ENCODE measurements at regions not wholly inside any gene's neighbourhood (a gene's known extent, or its start where the extent isn't known, plus 50 kb on each side); places are given as distances from the start of the nearest gene placed in this dataset.

DNA sequence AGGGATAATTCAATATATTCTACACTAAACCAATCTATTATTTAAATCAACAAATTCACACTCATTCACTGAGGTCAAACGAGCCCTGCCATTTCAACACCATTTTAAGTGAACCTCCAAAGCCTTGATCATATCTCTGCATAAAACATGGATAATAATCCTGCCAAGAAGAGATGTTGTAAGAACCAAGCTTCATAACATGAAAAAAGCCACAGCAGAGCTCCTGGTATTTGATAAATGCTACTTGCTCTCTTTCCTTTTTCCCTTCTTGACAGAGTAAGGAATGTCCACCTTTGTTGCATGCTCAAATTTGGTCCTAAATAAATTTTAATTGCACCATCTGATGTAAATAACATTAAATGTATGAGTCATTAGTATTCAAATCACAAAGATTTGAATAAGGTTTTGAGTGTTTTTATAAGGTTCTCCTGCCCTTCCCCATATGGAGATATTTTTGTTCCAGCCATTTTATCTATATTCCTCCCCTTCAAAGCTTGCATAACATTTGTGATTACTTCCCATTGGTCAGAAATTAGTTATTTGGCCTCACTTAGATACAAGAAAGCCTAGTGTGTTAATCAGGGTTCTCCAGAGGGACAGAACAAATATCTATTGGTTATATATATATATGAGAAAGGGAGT is 318.8 kb downstream of the RND3 start:
- no peak for DNase-seq (ENCODE audit: low spot score)
- Mint-ChIP-seq H3K27ac (no peak overlapping the region), H3K4me1 (ENCODE audit: low read depth) (peaks cover 2% of the 10 kb centered on the region), H3K27me3 (ENCODE audit: low read depth) (no peaks in the 10 kb centered on the region), H3K9me3 (no peaks in the 10 kb centered on the region), H3K36me3 (ENCODE audit: low read depth) (no peaks in the 10 kb centered on the region), H3K4me3 (ENCODE audit: low read depth) (no peak overlapping the region)
- intact Hi-C loops (cut with micrococcal nuclease) = loop anchor here (10.0 kb wide), 1 partner anchor 574 kb away; no protein-coding TSS in a partner anchor

DNA sequence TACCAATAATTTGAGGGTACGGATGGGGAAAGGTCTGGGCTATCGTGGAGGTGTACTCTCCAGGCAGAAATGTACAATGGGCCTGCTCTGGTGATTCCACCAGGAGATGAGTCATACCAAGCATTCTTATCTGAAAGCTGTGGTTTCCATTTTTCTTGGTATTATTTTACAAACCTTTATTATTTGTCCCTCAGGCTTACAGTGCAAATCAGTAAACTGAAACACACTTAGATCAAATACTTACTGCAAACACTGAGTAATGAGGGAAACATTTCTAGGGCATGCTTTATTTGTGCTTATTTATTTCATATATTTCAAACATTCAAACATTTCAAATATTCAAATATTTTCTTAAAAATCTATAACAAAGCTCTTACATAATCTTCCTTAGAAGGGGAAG is 319.8 kb downstream of the RND3 start:
- no peak overlapping the region for H3K4me3 Mint-ChIP-seq (ENCODE audit: low read depth)
- H3K36me3 Mint-ChIP-seq (ENCODE audit: low read depth) = no peaks in the 10 kb centered on the region
- no peak overlapping the region for H3K27ac Mint-ChIP-seq
- no peaks in the 10 kb centered on the region for H3K27me3 Mint-ChIP-seq (ENCODE audit: low read depth)
- intact Hi-C loops (cut with micrococcal nuclease) = loop anchor here (10.0 kb wide), 1 partner anchor 573 kb away; no protein-coding TSS in a partner anchor
- no peak for DNase-seq (ENCODE audit: low spot score)
- H3K4me1 Mint-ChIP-seq (ENCODE audit: low read depth) = peaks cover 2% of the 10 kb centered on the region
- no peaks in the 10 kb centered on the region for H3K9me3 Mint-ChIP-seq

GRCh38 chr2:150166313-150167051 is 321.0 kb downstream of the RND3 start:
- intact Hi-C loops (cut with micrococcal nuclease) = loop anchor here (10.0 kb wide), 1 partner anchor 572 kb away; no protein-coding TSS in a partner anchor
- Mint-ChIP-seq H3K36me3 (ENCODE audit: low read depth) (no peaks in the 10 kb centered on the region), H3K27ac (no peak overlapping the region), H3K27me3 (ENCODE audit: low read depth) (no peaks in the 10 kb centered on the region), H3K4me3 (ENCODE audit: low read depth) (no peak overlapping the region), H3K4me1 (ENCODE audit: low read depth) (peaks cover 2% of the 10 kb centered on the region), H3K9me3 (no peaks in the 10 kb centered on the region)
- DNase-seq (ENCODE audit: low spot score) = no peak

DNA sequence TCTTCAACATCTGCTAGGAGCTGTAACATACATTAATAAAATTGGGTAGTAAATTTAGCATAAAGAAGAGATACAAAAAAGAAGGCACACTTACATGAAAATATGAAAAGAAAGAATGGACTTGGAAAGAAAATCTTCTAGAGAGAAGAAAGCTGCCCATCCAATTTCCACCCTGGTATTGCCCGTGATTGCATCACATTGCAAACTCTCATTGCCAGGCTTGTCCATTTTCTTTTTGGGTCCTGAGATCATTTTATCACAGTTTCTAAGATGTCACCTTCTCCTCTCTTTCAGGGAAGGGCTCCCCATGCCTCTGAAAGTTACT is 321.5 kb downstream of the RND3 start:
- H3K27me3 Mint-ChIP-seq (ENCODE audit: low read depth) = no peaks in the 10 kb centered on the region
- H3K4me3 Mint-ChIP-seq (ENCODE audit: low read depth) = no peak overlapping the region
- DNase-seq (ENCODE audit: low spot score) = no peak
- no peaks in the 10 kb centered on the region for H3K36me3 Mint-ChIP-seq (ENCODE audit: low read depth)
- no peak overlapping the region for H3K27ac Mint-ChIP-seq
- H3K4me1 Mint-ChIP-seq (ENCODE audit: low read depth) = peaks cover 2% of the 10 kb centered on the region
- intact Hi-C loops (cut with micrococcal nuclease) = loop anchor here (10.0 kb wide), 1 partner anchor 571 kb away; no protein-coding TSS in a partner anchor
- H3K9me3 Mint-ChIP-seq = no peaks in the 10 kb centered on the region

DNA sequence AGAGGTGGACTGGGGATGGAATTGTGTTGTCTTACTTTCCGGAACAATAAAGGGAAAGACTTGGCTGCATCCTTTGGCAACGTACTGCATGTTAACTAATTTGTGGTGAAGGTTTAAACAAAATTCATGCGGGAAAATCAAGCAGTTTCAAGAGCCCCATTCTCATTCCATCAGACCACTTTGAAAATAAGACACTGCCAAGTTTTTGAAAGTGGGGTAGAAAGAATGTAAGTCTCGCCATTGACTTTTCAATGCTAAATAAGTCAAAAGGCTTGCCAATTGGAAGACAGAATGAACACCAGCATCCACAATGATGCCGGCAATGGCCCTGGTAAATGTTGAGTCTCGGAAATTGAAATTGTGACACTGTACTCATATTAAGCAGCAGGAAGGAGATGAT is 322.0 kb downstream of the RND3 start:
- intact Hi-C loops (cut with micrococcal nuclease) = loop anchor here (10.0 kb wide), 1 partner anchor 571 kb away; no protein-coding TSS in a partner anchor

GRCh38 chr2:150162241-150162942 is 325.1 kb downstream of the RND3 start:
- no peaks in the 10 kb centered on the region for H3K4me1 Mint-ChIP-seq (ENCODE audit: low read depth)
- no peak overlapping the region for H3K4me3 Mint-ChIP-seq (ENCODE audit: low read depth)
- no peak overlapping the region for H3K27ac Mint-ChIP-seq
- H3K9me3 Mint-ChIP-seq = no peaks in the 10 kb centered on the region
- DNase-seq (ENCODE audit: low spot score) = no peak
- intact Hi-C loops (cut with micrococcal nuclease) = loop anchor here (10.0 kb wide), 1 partner anchor 568 kb away; no protein-coding TSS in a partner anchor
- H3K36me3 Mint-ChIP-seq (ENCODE audit: low read depth) = no peaks in the 10 kb centered on the region
- H3K27me3 Mint-ChIP-seq (ENCODE audit: low read depth) = no peaks in the 10 kb centered on the region

More for the DNA sequence above, 322.0 kb downstream of the RND3 start:
- H3K4me3 Mint-ChIP-seq (ENCODE audit: low read depth) = no peak overlapping the region
- no peaks in the 10 kb centered on the region for H3K36me3 Mint-ChIP-seq (ENCODE audit: low read depth)
- H3K27me3 Mint-ChIP-seq (ENCODE audit: low read depth) = no peaks in the 10 kb centered on the region
- peaks cover 2% of the 10 kb centered on the region for H3K4me1 Mint-ChIP-seq (ENCODE audit: low read depth)
- no peak overlapping the region for H3K27ac Mint-ChIP-seq
- no peak for DNase-seq (ENCODE audit: low spot score)
- no peaks in the 10 kb centered on the region for H3K9me3 Mint-ChIP-seq

- Mint-ChIP-seq H3K4me1 (ENCODE audit: low read depth) (no peaks in the 10 kb centered on the region), H3K27ac (no peak overlapping the region), H3K27me3 (ENCODE audit: low read depth) (no peaks in the 10 kb centered on the region), H3K9me3 (no peaks in the 10 kb centered on the region), H3K4me3 (ENCODE audit: low read depth) (no peak overlapping the region), H3K36me3 (ENCODE audit: low read depth) (no peaks in the 10 kb centered on the region)
- intact Hi-C loops (cut with micrococcal nuclease) = loop anchor here (10.0 kb wide), 1 partner anchor 565 kb away; no protein-coding TSS in a partner anchor
- no peak for DNase-seq (ENCODE audit: low spot score)
Measured at GRCh38 chr2:150160058-150160457, 327.4 kb downstream of the RND3 start.

- Mint-ChIP-seq H3K4me1 (ENCODE audit: low read depth) (no peaks in the 10 kb centered on the region), H3K36me3 (ENCODE audit: low read depth) (no peaks in the 10 kb centered on the region)
- DNase-seq (ENCODE audit: low spot score) = no peak
Measured at GRCh38 chr2:150159300-150159699, 328.2 kb downstream of the RND3 start.

DNA sequence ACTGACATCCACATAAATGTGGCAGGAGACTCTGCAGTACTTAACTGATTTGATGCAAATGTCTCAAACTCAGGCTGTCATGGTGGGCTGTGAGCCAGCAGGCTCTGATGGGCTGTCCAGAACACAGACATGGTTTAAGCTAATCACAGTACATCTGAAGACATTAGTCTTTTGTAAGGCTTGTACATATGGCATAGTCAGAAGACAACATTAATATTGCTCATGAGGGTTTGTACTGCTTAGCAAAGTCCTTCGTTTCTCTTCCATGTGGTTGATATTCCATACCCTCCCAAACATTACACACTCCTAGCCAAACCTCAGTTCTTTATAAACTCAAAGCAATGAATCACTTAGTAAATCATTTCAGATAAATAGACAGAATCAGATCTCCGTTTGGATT is 330.6 kb downstream of the RND3 start:
- H3K27ac Mint-ChIP-seq = no peak overlapping the region
- no peaks in the 10 kb centered on the region for H3K36me3 Mint-ChIP-seq (ENCODE audit: low read depth)
- H3K4me1 Mint-ChIP-seq (ENCODE audit: low read depth) = no peaks in the 10 kb centered on the region

More at GRCh38 chr2:150159300-150159699, 328.2 kb downstream of the RND3 start:
- intact Hi-C loops (cut with micrococcal nuclease) = no loop called here
- Mint-ChIP-seq H3K27me3 (ENCODE audit: low read depth) (no peaks in the 10 kb centered on the region), H3K4me3 (ENCODE audit: low read depth) (no peak overlapping the region), H3K9me3 (no peaks in the 10 kb centered on the region), H3K27ac (no peak overlapping the region)

DNA sequence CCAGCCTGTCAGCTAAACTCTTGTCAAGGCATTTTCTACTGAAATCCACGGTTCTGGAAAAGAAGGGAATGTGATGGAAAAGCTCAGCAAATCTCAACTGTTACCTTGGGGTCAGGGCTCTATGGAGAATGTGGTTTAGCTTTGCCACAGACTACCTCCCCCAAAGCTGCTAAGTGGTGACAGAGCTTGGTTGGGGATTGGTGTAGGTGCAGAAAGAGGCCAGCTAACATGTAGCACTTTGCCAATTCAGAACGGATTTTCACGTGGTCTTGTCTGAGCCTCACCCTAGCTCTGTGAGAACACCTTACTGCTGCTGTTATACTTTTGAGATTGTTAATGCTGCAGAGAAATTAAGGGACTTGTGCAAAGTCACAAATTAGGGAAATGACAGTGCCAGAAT is 331.1 kb downstream of the RND3 start:
- intact Hi-C loops (cut with micrococcal nuclease) = no loop called here
- H3K9me3 Mint-ChIP-seq = no peaks in the 10 kb centered on the region
- H3K27me3 Mint-ChIP-seq (ENCODE audit: low read depth) = no peaks in the 10 kb centered on the region
- no peaks in the 10 kb centered on the region for H3K36me3 Mint-ChIP-seq (ENCODE audit: low read depth)
- no peak overlapping the region for H3K27ac Mint-ChIP-seq
- DNase-seq (ENCODE audit: low spot score) = no peak
- H3K4me1 Mint-ChIP-seq (ENCODE audit: low read depth) = no peaks in the 10 kb centered on the region
- no peak overlapping the region for H3K4me3 Mint-ChIP-seq (ENCODE audit: low read depth)

More for the DNA sequence above, 330.6 kb downstream of the RND3 start:
- H3K4me3 Mint-ChIP-seq (ENCODE audit: low read depth) = no peak overlapping the region
- H3K9me3 Mint-ChIP-seq = no peaks in the 10 kb centered on the region
- no peaks in the 10 kb centered on the region for H3K27me3 Mint-ChIP-seq (ENCODE audit: low read depth)
- intact Hi-C loops (cut with micrococcal nuclease) = no loop called here
- no peak for DNase-seq (ENCODE audit: low spot score)

- H3K27ac Mint-ChIP-seq = no peak overlapping the region
- no peaks in the 10 kb centered on the region for H3K9me3 Mint-ChIP-seq
- H3K36me3 Mint-ChIP-seq (ENCODE audit: low read depth) = no peaks in the 10 kb centered on the region
- intact Hi-C loops (cut with micrococcal nuclease) = no loop called here
- H3K27me3 Mint-ChIP-seq (ENCODE audit: low read depth) = no peaks in the 10 kb centered on the region
- H3K4me1 Mint-ChIP-seq (ENCODE audit: low read depth) = no peaks in the 10 kb centered on the region
- DNase-seq (ENCODE audit: low spot score) = no peak
- H3K4me3 Mint-ChIP-seq (ENCODE audit: low read depth) = no peak overlapping the region
Measured at GRCh38 chr2:150154308-150154797, 333.1 kb downstream of the RND3 start.

- no peaks in the 10 kb centered on the region for H3K36me3 Mint-ChIP-seq (ENCODE audit: low read depth)
- H3K9me3 Mint-ChIP-seq = no peaks in the 10 kb centered on the region
- H3K27ac Mint-ChIP-seq = no peak overlapping the region
Measured at GRCh38 chr2:150153646-150154307, 333.7 kb downstream of the RND3 start.

More at GRCh38 chr2:150153646-150154307, 333.7 kb downstream of the RND3 start:
- no peaks in the 10 kb centered on the region for H3K4me1 Mint-ChIP-seq (ENCODE audit: low read depth)
- intact Hi-C loops (cut with micrococcal nuclease) = no loop called here
- no peak overlapping the region for H3K4me3 Mint-ChIP-seq (ENCODE audit: low read depth)
- H3K27me3 Mint-ChIP-seq (ENCODE audit: low read depth) = no peaks in the 10 kb centered on the region
- DNase-seq (ENCODE audit: low spot score) = no peak

Measured in activated T-helper 2 cell treated with anti-CD3 and anti-CD28 coated beads, Interferon-gamma antibody, Interleukin-2, Interleukin-4, amounts not matched to agents 10 μg/mL and 5 μg/mL and 100 μg/mL, durations not matched to agents 14 hours and 24 hours and 36 hours (primary cell).